HUES64 (cell line): ENCODE measurements at regions not wholly inside any gene's neighbourhood (a gene's known extent, or its start where the extent isn't known, plus 50 kb on each side); places are given as distances from the start of the nearest gene placed in this dataset.
A peak's percentile ranks its signal among the peaks of the same experiment; 100 is the strongest.

Experiments
- H3K27ac ChIP-seq: 2 replicates; pipeline ENCODE4 v1.7.0; 2013; ENCODE audit warnings: low read depth, low read length, inconsistent platforms
- H3K27me3 ChIP-seq: 2 replicates; pipeline ENCODE4 v1.6.1; 2013; ENCODE audit warnings: mild to moderate bottlenecking, low read length; ENCODE audit not compliant: insufficient read depth
- H3K36me3 ChIP-seq: 2 replicates; pipeline ENCODE4 v1.6.1; 2013; ENCODE audit warnings: mild to moderate bottlenecking, low read length; ENCODE audit not compliant: insufficient read depth
- H3K4me1 ChIP-seq: 2 replicates; pipeline ENCODE4 v1.6.1; 2013; ENCODE audit warnings: mild to moderate bottlenecking, low read length, moderate library complexity; ENCODE audit not compliant: insufficient read depth
- H3K4me3 ChIP-seq: 2 replicates; pipeline ENCODE4 v1.5.1; 2013; ENCODE audit warnings: mild to moderate bottlenecking, low read length, moderate library complexity
- H3K9ac ChIP-seq: 2 replicates; pipeline ENCODE4 v1.6.1; 2013; ENCODE audit warnings: mild to moderate bottlenecking, low read depth, low read length
- H3K9me3 ChIP-seq: 2 replicates; pipeline ENCODE4 v1.6.1; 2013; ENCODE audit warnings: low read depth, low read length; ENCODE audit not compliant: insufficient read depth
- WGBS: fragments of 150-250, 120-280 bp; methylation state at CpG from one replicate; pipeline ENCODE4 v1.1.7; 2013; ENCODE audit warnings: missing lambda C conversion rate; 5-methylcytosine and 5-hydroxymethylcytosine counted together

DNA sequence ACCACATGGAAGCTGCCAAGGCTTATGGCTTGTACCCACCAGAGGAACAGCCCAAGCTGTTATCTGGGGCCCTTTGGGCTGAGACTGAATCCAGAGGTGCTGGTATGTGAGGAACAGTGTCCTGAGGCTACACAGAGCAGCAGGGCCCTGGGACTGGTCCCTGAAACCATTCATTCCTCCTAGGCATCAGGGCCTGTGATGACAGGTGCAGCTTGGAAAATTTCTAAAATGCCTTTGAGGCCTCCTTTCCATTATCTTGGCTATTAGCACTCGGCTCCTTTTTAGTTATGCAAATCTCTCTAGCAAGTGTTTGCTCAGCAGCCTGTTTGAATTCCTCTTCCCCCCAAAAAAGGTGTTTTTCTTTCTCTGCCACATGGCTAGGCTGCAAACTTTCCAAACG lies 1151.7 kb upstream of the LRRN3 start:
- Histone ChIP-seq H3K4me1 (no peaks in the 10 kb centered on the region), H3K36me3 (0 out of 2 replicates have a peak, but pooled peaks cover 7% of the 10 kb centered on the region), H3K4me3 (no peak overlapping the region), H3K27me3 (no peaks in the 10 kb centered on the region), H3K27ac (peak overlapping the region; percentile 56; the same call in 1 of the 2 replicates), H3K9me3 (peaks cover 46% of the 10 kb centered on the region), H3K9ac (no peak overlapping the region; the same call in 1 of the 2 replicates)
- 63% methylated on average over 2 of the region's 2 CpGs for WGBS

- Histone ChIP-seq H3K27ac (no peak overlapping the region), H3K4me1 (no peaks in the 10 kb centered on the region; the same call in 1 of the 2 replicates), H3K9ac (no peak overlapping the region), H3K4me3 (no peak overlapping the region), H3K36me3 (no peaks in the 10 kb centered on the region), H3K9me3 (peaks cover 11% of the 10 kb centered on the region), H3K27me3 (no peaks in the 10 kb centered on the region)
- WGBS, result 92% methylated on average over 3 of the region's 4 CpGs
Observed at GRCh38 chr7:109945820-109946518, 1145.0 kb upstream of the LRRN3 start.

DNA sequence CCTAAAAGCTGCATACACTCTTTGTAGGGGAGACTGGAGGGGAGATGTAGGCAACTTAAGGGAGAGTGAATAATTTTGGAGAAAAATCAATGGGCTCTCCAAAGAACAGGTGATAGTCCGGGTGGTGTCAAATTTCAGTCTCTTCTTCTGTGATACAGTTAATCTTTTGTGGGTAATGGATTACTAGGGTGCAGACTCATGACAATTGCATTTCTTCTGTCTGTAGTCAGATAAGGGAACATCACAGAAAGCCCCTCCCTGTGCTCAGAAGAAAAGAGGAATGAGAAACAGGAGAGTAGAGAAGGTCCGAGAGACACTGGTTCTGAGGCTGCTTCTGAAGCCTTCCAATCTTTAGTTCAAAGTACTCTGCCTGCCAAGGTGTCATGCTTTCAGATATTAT lies 1140.7 kb upstream of the LRRN3 start:
- no peaks in the 10 kb centered on the region for H3K36me3 ChIP-seq
- H3K4me3 ChIP-seq, result no peak overlapping the region
- H3K27ac ChIP-seq, result no peak overlapping the region
- H3K4me1 ChIP-seq, result no peaks in the 10 kb centered on the region
- H3K27me3 ChIP-seq, result no peaks in the 10 kb centered on the region
- H3K9me3 ChIP-seq, result no peaks in the 10 kb centered on the region
- no peak overlapping the region for H3K9ac ChIP-seq
- WGBS, result 80% methylated on average over 2 of the region's 2 CpGs

DNA sequence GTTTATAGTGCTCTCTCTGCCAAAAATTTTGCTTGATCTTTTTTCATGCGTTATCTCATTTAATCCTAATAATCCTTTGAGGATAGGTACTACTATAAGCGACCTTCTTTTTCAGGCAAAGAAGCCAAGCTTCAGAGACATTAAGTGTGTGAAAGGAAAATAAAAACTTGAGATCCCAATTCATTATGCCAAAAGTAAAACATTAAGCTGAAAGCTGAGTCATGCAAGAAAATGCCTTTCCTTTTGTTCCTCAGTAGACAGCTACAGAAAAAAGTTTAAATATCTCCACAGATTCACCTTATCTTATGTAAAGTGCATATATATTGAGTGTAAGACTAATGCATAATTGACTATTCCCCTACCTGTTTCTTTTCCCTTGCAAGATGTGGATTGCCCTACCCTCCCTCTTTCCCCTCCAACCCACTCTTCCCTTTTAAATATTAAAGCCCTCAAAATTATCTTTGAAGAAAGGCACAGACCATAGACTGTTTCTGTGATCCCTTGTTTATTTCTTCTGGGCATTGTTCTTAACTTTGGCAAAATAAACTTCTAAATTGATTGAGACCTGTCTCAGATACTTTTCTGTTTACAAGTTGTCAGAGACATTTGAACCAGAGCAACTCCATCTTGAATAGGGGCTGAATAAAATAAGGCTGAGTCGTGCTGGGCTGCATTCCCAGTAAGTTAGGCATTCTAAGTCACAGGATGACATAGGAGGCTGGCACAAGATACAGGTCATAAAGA lies 1139.9 kb upstream of the LRRN3 start:
- no peaks in the 10 kb centered on the region for H3K27me3 ChIP-seq
- no peak overlapping the region for H3K27ac ChIP-seq

DNA sequence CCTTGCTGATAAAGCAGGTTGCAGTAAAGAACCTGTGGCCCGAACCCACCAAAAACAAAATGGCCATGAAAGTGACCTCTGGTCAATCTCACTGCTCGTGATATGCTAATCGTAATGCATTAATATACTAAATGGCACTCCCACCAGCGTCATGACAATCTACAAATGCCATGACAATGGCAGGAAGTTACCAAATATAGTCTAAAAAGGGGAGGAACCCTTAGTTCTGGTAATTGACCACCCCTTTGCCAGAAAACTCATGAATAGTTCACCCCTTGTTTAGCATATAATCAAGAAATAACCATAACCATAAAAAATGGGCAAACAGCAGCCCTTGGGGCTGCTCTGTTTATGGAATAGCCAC lies 1139.4 kb upstream of the LRRN3 start:
- no peaks in the 10 kb centered on the region for H3K27me3 ChIP-seq
- no peaks in the 10 kb centered on the region for H3K9me3 ChIP-seq
- H3K27ac ChIP-seq, result no peak overlapping the region
- no peak overlapping the region for H3K4me3 ChIP-seq
- H3K36me3 ChIP-seq, result no peaks in the 10 kb centered on the region
- WGBS, result 96% methylated on average over 4 of the region's 4 CpGs
- H3K9ac ChIP-seq, result no peak overlapping the region
- no peaks in the 10 kb centered on the region for H3K4me1 ChIP-seq

More for the DNA sequence above, 1139.9 kb upstream of the LRRN3 start:
- no peaks in the 10 kb centered on the region for H3K36me3 ChIP-seq
- WGBS, result 95% methylated on average over 1 of the region's 3 CpGs
- no peak overlapping the region for H3K4me3 ChIP-seq
- H3K9ac ChIP-seq, result no peak overlapping the region
- H3K9me3 ChIP-seq, result no peaks in the 10 kb centered on the region
- H3K4me1 ChIP-seq, result no peaks in the 10 kb centered on the region

DNA sequence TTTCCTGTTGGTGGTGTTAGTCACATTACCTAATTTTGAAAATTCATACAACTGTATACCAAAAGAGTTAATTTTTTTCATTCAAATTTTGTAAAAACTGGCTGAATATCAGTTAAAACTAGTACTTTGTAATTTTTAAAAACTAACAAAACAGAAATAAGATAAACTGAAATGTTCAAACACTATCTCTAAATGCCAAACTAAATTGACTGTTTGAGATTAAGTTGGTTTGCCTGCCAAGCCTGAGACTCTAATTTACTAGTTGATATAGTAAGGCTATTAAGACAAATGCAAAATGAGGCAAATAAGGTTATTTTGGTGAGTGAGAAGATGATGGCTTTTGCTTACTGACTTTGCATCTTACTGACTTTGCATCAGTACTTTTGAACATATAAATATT lies 1134.9 kb upstream of the LRRN3 start:
- Histone ChIP-seq H3K9ac (no peak overlapping the region), H3K27me3 (no peaks in the 10 kb centered on the region), H3K36me3 (no peaks in the 10 kb centered on the region), H3K4me3 (no peak overlapping the region), H3K27ac (no peak overlapping the region), H3K4me1 (no peaks in the 10 kb centered on the region), H3K9me3 (no peaks in the 10 kb centered on the region)

DNA sequence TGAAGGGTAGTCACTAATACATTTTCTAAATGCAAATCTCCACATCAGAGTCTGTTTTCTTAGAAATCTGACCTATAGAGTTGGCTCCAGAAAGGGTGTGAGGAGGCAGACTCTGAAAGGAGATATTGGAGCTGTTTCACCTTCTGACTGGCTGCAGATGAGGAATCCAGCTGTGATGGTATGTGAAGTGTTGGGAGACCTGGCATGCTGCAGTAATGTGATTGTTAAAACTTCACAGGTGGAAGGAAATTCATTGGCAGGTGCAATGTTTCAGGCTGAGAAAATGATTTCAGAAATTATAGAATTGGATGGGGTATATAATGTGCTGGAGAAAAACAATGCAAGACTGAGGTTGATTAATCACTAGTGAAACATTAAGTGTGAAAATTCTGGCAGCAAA lies 1134.0 kb upstream of the LRRN3 start:
- H3K9ac ChIP-seq, result no peak overlapping the region
- H3K4me1 ChIP-seq, result no peaks in the 10 kb centered on the region
- no peak overlapping the region for H3K4me3 ChIP-seq
- no peaks in the 10 kb centered on the region for H3K36me3 ChIP-seq
- H3K9me3 ChIP-seq, result no peaks in the 10 kb centered on the region
- no peaks in the 10 kb centered on the region for H3K27me3 ChIP-seq
- no peak overlapping the region for H3K27ac ChIP-seq

DNA sequence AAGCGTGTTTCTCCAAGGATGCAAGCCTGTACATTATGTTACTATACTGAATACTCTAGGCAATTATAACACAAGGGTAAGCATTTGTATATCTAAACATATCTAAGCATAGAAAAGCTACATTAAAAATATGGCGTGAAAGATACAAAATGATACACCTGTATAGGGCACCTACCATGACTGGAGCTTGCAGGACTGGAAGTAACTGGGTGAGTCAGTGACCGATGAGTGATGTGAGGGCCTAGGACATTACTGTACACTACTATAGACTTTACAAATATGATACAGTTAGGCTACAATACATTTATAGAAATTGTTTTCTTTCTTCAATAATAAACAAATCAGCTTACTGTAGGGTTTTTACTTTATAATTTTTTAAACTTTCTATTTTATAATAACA lies 1127.2 kb upstream of the LRRN3 start:
- no CpG with 5 or more reads among the region's 3 CpGs for WGBS
- Histone ChIP-seq H3K9me3 (no peaks in the 10 kb centered on the region), H3K27me3 (no peaks in the 10 kb centered on the region), H3K4me3 (no peak overlapping the region), H3K36me3 (no peaks in the 10 kb centered on the region), H3K4me1 (no peaks in the 10 kb centered on the region), H3K27ac (no peak overlapping the region), H3K9ac (no peak overlapping the region)

DNA sequence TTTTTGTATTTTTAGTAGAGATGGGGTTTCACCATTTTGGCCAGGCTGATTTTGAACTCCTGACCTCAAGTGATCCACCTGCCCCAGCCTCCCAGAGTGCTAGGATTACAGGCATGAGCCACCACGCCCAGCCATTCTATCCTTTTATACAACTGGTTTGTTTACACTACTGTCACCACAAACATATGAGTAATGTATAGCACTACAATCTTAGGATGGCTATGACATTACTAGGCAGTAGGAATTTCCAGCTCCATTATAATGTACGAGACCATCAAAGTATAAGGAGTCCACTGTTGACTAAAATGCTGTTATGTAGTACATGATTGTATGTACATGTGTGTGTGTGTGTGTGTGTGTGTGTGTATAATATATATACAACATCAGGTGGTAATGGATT lies 1126.1 kb upstream of the LRRN3 start:
- H3K36me3 ChIP-seq, result no peaks in the 10 kb centered on the region
- WGBS, result 92% methylated on average over 2 of the region's 2 CpGs
- H3K4me1 ChIP-seq, result no peaks in the 10 kb centered on the region
- H3K9ac ChIP-seq, result no peak overlapping the region
- no peak overlapping the region for H3K27ac ChIP-seq
- H3K27me3 ChIP-seq, result no peaks in the 10 kb centered on the region
- no peak overlapping the region for H3K4me3 ChIP-seq
- H3K9me3 ChIP-seq, result no peaks in the 10 kb centered on the region

- no peak overlapping the region for H3K4me3 ChIP-seq
- H3K27me3 ChIP-seq, result no peaks in the 10 kb centered on the region
- no peak overlapping the region for H3K27ac ChIP-seq
- no peaks in the 10 kb centered on the region for H3K9me3 ChIP-seq
- no peaks in the 10 kb centered on the region for H3K4me1 ChIP-seq
- H3K9ac ChIP-seq, result no peak overlapping the region
- no peaks in the 10 kb centered on the region for H3K36me3 ChIP-seq
Observed at GRCh38 chr7:109967406-109967805, 1123.5 kb upstream of the LRRN3 start.

DNA sequence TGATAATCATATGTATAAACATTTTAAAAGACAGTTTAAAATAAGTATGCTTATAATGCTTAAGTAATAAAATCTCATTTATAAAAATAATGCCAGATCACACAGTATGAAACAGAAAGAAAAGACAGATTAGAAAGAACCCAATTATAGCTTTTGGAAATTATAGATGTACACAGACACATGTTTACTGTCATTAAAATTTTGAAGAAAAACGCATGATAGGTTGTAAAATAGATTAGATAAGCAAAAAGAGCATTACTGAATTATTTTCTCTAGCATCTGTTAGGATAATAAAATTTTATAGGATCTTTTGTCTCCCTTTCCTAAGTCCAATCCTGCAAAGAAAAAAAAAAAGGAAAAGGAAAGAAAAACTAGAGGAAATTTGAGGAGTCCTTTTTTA lies 1107.3 kb upstream of the LRRN3 start:
- no peak overlapping the region for H3K27ac ChIP-seq
- H3K9ac ChIP-seq, result no peak overlapping the region
- WGBS, result no CpG with 5 or more reads among the region's 1 CpG
- H3K36me3 ChIP-seq, result no peaks in the 10 kb centered on the region
- H3K9me3 ChIP-seq, result peaks cover 14% of the 10 kb centered on the region
- H3K4me3 ChIP-seq, result no peak overlapping the region
- H3K27me3 ChIP-seq, result no peaks in the 10 kb centered on the region
- H3K4me1 ChIP-seq, result peaks cover 12% of the 10 kb centered on the region; the same call in 1 of the 2 replicates
